Activated CD8-positive, alpha-beta memory T cell treated with anti-CD3 and anti-CD28 coated beads for 24 hours (primary cell): ENCODE measurements at regions not wholly inside any gene's neighbourhood (a gene's known extent, or its start where the extent isn't known, plus 50 kb on each side); places are given as distances from the start of the nearest gene placed in this dataset.
"Not testable (repeated sequence)": the region's sequence is repeated elsewhere in the genome, so short reads cannot be mapped to it uniquely, and the experiment has no call there.

Experiments
- DNase-seq: peaks from one replicate; pipeline ENCODE4 v3.0.0-alpha.2; 2020

DNA sequence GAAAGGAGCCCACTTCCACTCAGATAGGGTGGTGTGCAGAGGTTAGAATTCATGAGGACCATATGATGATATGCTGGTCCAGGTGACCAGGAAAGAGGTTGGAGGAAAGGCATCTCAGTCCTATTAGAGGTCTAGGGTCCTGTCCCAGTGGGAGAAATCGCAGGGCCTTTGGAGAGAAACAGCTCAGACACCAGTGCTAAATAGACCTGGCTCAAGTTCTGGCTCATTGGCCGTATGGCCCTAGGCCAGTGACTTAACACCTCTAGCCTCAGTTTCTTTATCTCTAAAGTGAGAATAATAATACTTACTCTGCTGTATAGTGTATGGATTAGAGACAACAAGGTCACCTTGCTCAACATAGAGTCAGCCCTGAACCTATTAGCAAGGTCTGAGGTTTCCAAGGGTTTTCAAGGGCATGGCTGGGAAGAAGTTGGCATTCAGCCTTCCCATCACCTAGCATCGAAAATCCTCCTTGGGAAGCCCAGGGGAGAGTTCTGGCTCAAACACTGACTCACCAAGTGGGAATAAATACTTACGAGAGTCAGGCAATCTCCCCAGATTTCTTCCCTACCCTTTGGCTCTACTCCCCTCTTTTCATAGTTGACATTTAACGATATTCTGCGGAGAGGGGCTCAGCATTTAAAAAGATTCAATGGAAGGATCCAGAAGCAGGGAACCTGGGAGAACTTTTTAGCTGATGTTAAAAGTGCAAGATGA lies 473.1 kb upstream of the PODXL start:
- no peak for DNase-seq

DNA sequence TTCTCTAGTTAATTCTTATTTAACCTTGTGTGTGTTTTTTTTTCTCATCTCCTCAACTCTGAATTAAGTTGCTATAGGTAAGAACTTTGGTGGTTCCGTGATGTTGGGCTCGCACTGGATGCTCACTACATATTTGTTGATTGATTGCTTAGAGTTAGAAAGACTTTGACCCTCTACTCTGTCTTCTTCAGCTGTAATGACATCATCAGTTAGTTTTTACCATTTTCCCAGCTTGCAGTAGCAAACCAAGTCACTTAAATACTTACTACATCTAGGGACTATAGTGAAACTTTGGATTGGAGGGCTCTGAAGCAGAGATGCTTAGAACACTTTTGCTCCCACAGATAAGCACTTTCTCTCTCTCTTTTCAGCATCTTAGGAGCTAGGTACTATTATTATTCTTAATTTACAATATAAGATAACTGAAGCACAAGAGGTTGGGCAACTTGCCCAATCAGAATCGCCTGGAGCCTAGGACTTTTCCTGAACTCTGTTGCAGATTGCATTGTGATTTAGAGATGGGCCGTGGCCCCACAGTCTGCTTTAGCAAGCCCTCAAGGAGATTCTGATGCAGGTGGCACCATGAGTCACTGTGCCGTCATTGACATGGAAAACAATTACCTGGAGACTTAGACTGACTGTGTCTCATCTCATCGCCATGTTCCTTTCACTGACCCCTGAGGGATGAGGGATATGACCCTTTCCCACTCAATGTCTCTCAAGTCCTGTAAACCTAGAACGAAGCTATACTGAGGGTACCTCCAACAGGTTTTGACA lies 471.9 kb upstream of the PODXL start:
- DNase-seq: no peak

DNA sequence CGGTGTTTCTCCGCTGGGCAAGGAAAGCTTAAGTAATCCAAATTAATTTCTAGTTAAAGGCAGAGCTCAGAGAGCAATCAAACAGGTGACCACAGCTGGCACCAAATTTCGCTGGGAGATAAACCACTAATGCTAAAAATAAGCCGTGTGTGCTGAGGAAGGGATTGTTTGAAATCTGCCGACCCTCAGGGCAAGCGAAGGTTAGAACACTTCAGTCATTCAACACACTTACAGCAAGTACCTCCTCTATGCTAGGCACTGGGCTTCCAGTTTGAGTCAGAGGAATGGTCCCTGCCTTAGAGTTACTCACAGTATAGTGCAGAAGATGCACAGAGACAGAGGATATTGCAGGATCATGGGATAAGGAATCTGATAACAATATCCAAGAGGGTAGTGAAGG lies 467.9 kb upstream of the PODXL start:
- no peak for DNase-seq

DNA sequence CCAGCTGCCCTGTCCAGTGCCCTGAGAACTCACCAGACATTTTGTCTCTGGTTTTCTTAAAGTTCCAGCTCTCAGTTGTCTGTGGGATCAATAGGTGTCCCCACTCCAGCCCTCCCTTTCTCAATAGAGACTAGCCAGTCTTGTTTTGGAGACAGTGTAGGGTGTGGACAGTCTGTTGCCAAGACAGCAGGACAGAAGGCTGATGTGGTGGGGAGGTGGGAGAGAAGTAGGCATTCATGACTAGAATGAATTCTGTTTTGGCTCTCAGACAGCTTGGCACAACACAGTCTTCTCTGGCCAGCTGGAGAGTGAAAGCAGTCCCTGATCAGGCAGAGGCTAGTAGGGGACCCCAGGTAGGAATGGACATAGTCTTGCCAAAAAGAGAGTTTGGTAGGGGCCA lies 467.0 kb upstream of the PODXL start:
- DNase-seq: no peak

DNA sequence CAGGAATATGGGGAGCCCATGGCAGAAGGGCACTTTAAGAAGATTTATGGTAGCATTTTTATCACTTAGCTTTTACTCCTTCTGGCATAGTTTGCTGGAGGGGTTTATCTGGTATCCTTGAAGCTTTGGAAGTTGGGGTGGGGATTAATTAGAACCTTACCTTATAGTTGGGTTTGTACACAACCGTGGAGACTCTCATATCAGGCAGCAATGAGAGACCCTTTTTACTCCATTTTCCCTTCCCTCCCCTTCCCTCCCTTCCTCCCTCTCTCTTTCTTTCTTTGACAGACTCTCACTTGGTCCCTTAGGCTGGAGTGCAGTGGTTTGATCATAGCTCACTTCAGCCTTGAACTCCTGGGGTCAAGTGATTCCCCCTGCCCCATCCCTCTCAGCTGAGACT lies 465.8 kb upstream of the PODXL start:
- DNase-seq: no peak

DNA sequence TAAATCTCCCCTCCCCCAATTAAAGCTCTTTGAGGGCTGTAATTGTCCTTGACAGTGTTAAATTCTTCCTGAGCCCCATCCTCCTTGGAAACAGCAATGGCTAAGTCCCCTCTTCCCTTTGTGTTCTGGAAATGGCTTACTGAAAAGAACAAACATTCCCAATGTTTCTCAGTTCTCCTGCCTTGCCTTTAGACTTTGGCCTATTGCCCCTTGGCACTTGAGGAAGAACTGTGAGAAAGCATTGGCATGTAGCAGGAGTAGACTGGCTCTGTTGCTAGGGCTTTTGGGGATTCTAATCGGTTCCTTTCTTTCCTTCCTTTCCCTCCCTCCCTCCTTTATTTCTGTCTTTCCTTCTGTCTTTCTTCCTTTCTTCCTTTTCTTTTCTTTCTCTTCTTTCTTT lies 463.3 kb upstream of the PODXL start:
- no peak for DNase-seq

DNA sequence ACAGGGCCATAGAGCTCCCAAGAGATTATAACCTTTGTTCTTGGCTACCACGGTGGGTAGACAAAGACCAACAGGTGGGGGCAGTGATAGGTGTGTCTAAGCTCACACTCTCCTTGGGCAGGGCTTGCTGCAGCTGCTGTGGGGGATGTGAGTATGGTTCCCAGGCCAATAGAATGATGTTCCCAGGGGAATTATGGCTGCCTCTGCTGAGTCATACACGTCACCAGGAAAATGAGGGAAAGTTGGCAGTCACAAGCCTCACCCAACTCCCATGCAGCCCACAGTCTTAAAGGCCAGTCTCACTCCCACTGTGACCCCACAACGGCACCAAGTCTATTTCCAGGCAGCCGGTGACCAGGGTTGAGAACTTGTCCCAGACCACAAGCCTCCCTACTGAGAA lies 453.4 kb upstream of the PODXL start:
- DNase-seq: no peak

DNA sequence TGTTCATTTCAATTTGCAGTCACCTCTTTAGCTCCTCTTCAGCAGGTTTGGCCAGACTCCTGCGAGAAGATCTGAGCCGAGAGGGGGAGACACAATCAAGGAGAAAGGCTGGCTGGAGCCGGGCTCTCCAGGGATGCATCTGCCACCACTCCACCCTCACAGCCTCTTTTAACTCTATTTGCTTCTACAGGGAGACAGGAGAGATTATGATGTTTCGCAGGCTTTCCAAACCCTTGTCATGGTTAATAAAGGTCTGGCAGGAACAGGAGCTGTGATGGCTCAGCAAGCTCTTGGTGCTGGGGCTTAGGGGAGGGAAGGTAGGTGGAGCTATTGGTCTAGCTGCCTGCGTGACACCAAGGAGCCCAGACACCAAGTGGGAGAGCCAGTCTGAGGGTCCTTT lies 448.1 kb upstream of the PODXL start:
- DNase-seq: no peak

DNA sequence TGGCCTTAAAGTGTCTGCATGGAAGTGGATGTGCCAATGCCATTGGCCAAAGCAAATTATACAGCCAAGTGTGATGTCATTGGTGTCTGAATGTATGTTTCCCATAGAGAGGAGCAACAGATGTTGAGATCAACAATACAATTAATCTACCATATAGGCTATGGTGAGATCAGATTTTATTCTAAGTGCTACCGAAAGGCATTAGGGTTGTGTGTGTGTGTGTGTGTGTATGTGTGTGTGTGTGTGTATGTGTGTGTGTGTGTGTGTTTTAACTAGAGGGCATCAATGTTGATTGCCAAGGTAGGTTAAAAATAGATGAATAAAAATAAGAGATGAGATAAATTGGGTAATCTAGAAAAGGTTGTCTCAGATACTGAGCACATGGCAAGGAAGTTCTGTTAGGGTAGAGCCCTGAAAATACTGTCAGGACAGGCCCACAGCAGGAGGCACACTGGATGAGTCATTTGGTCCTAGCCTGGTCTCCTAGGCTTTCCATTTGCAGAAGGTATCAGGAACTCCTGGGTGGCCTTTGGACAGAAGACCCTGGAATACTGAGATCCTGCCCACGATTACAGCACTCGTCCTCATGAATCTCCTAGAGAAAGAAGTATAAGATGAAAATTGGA lies 446.0 kb upstream of the PODXL start:
- DNase-seq: no peak

DNA sequence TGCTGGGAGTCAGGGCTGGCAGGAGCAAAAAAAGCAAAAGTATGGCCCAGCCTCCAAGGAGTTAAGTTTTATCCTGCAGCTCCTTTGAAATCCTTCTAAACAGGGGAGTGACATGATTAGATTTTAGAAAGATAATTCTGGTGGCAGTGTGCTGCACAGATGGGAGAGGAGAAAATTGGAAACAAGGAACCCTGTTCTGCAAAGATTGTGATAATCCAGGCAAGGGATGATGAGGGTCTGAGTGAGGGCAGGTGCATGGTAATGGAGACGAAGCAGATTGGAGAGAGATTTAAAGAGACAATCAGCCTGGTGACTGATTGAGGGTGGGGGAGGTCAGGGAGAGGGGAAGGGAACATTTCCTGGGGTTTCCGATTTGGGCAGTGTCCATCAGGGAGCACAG lies 444.7 kb upstream of the PODXL start:
- DNase-seq: no peak

DNA sequence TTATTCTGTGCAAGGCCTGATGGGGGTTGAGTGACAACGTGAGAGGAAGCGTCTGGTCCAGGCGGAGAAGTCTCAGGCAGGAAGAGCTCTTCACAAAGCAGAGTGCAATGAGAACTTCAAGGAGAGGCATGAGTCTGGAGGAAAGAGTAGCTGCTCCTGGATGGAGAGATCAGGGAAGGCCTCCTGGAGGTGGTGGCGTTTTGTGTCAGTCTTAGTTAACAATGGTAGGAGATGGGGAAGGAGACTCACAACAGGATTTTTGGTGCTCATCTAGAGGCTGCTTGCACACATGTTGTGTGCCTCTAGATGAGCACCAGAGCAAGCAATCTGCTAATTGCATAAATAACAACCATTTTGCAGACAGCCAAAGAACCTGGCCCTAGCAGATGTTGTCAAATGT lies 442.8 kb upstream of the PODXL start:
- DNase-seq: no peak

DNA sequence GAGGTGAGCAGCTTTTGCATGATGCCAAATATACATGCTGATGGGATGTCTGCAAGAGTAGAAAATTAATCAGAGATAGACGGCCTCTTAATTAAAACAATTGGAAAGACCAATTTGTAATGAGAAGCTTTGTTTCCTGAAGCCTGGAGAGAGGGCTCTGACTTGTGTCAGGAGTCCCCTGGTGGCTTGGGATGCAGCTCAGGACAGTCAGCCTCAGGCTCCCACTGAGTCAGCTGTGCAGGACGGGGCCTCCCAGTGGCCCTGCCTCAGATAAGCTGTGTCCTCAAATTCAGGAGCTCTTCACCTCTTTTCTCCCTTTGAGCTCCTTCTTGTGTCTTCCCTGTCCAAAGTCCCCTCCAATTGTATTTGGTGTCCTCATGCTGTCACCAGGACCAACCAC lies 438.9 kb upstream of the PODXL start:
- DNase-seq: no peak

DNA sequence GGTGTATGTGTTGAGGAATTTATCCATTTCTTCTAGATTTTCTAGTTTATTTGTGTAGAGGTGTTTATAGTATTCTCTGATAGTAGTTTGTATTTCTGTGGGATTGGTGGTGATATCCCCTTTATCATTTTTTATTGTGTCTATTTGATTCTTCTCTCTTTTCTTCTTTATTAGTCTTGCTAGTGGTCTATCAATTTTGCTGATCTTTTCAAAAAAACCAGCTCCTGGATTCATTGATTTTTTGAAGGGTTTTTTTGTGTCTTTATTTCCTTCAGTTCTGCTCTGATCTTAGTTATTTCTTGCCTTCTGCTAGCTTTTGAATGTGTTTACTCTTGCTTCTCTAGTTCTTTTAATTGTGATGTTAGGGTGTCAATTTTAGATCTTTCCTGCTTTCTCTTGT lies 424.6 kb upstream of the PODXL start:
- DNase-seq: not testable (repeated sequence)

DNA sequence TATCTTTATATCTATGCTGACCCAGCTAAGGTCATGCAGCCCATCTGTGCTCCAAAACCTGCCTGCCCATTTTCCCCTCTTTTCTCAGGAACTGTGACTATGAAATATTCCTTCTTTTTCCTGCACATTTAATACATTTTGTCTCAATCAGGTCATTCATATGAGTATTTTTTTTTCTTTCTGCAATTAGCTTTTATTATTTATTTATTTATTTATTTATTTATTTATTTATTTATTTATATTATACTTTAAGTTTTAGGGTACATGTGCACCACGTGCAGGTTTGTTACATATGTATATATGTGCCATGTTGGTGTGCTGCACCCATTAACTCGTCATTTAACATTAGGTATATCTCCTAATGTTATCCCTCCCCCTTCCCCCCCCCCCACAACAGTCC lies 421.7 kb upstream of the PODXL start:
- not testable (repeated sequence) for DNase-seq

DNA sequence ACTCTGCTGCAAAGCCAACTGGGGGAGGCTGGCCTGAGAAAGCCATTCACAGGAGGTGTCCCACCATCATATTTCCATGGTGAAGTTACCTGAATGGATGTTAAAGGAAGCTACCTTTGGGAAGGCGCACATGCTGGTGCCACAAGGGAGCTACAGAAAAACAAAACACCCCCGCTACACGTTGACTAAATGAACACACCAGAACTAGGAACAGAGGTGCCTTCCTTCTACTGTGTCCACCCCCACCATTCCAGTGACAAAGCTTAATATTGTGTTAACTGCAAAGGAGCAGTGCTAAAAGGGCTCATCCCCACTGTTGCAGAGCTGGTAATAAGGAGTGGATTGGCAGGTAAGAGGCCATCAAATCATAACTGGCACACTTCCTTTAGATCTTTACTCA lies 420.0 kb upstream of the PODXL start:
- no peak for DNase-seq

DNA sequence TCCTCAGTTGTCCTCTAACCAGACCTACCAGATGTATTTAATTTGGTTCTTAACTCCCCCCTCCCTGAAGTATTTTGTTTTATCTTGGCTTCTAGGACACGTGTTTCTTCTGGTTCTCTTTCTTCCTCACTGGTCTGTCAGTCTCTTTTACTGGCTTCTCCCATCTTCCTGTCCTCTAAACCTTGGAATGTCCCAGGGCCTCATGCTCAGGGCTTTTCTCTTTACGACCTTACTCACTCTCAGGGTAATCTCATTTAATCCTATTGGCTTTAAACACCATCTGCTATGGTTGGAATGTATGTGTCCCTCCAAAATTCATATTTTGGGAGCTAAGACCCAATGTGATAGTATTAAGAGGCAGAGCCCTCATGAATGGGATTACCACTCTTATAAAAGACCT lies 418.2 kb upstream of the PODXL start:
- no peak for DNase-seq

DNA sequence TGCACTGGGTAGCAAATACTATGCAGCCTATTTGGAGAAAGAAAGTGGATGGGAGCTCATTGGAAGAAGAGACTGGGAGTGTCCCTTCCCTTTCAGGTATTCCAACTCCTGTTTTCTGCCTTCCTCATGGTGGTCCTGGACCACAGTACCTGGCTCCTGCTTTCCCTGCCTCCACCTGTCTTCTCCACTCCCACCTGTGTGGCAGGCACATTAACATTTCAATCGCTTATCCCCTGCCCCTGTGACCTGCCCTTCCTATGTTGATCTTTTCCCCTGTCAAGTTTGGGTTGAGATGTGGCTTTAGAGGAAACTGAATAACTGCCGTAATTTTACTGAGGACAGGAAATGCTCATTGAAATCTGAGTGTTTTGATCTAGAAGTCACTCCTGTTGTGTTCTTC lies 415.8 kb upstream of the PODXL start:
- DNase-seq: no peak

DNA sequence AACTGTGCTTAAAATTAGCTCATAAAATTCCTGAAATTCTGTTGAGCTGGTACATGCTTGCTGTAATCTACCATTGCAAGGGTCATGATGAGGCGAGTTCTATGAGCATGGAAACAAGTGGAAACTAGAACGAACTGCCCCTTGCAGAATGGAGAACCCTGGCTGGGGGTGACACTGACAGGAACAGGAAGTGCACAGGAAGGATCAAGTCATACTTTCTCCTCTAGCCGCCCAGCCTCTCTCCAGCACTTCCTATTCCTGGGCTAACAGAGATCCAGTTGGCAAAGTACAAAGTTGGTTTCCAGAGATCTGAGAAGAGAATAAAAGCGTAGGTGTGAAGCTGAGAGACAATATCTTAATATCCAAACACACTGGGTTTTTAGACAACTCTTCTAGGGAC lies 414.2 kb upstream of the PODXL start:
- DNase-seq: no peak

DNA sequence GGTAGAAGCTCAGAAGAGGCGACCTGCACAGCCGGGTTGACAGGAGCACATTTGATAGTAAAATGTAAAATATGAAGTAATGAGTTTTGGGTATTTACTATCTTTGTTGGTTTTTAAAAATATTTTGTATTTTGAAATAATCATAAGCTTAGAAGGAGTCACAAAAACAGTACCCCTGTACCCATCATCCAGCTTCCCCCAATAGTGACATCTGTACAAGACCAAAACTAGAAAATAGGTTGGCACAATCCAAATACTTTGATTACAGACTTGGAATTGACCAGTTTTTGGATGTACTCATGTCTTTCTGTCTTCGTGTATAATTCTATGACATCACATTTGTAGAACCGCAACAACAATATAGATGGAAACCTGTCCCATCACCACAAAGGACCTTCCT lies 413.1 kb upstream of the PODXL start:
- DNase-seq: no peak

DNA sequence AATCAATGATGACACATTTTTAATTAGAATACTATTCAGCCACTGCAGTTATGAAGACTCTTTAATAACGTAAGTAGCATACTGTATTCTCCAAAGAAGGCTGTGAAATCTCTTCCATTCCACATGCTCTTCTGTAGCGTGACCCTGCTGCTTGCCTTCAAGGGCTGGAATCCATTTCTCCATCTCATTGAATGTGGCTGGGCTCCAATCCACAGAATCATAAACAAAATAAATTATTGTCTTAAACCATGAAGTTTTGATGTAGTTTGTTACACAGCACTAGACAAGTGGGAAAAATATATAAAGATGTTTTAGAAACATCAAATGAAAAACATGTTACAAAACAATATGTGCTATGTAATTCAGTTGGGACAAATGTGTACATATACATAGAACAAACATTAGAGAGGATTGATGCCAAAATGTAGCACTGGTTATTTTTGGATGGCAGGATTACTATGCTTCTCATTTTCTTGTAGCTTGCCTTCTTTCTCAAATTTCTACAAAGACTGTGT lies 410.8 kb upstream of the PODXL start:
- no peak for DNase-seq

DNA sequence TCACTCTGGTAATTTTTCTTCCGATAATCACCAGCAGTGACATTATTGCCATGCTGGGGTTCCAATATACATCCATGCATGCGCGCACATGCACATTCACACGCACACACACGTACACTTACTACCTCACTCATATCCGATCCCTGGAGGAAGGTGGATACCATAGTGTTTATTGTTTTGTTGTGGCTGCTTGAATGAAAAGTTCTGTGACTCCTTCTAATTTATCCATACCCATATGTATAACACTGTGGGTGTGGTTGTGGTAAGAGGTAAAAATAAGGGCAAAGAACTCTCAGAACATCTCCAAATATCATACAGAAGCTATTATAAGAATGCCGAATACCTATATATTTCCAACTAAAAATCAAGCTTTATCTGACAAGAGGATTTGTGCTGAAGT lies 407.8 kb upstream of the PODXL start:
- DNase-seq: no peak

DNA sequence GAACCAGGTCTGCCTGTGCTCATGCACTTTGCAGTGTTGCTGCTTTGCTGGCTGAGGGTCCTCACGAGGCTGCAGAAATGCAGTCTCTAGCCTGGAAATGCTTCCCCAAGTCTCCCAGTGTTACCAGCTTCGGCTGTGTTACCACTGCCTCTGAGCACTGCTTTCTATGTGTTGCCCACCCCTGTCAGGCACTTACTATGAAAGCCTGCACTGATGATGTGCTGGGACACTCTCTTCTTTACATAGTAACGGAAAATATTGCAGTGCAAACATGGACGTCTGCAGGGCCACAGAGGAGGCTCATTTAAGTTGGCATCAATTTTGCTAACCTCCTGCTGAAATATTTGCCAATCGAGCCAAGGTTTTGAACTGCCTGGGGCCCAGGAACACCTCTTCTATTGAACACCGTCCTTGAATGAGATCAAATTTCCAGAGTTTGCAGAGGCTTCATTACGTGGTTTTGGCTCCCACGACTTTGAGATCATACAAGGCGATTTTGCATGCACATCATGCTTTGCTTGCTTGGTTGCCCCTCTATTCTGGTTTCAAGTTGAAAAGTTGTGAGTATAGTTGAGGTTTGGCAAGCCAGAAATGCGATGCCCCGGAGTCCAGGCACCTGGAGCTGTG lies 404.7 kb upstream of the PODXL start:
- no peak for DNase-seq

DNA sequence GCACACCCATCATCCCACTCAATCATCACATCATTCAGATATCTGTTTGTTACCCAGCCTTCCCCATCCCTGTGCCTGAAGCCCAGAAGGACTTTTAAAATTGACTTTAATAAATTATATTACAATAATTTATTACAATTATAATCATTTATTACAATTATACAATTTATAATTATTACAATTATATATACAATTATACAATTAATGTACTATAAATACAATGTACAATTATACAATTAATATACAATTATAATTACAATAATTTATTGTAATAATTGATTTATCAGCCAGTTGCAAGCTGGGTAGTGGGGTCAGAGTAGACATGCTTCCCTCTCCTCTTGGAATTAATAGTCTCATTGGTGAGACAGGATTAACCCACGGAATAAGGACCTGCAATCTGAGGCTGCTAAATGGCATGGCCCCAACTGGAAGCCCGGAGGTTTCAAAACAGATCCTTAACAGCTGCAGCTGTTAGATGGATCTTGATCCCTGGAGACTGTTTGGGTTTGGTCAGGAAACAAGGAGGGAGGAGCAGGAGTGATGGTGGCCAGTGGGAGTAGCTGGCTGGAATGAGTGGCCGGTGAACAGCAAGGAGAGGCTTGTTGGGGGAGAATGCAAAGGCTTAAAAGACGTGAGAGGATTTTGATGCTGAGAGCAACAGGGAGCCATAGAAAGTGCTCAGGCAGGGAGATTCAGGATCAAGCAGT lies 402.8 kb upstream of the PODXL start:
- no peak for DNase-seq
